Body of pancreas (tissue), 4 donors: ENCODE measurements at regions not wholly inside any gene's neighbourhood (a gene's known extent, or its start where the extent isn't known, plus 50 kb on each side); places are given as distances from the start of the nearest gene placed in this dataset.

Source experiments
- ATAC-seq: fragments of 150-250 bp; one replicate; pipeline ENCODE4 v1.9.1; 2016
- DNase-seq, 4 donors: peaks; one replicate each; pipeline ENCODE4 v3.0.0-alpha.2; 2019
- H3K27ac ChIP-seq, 4 donors: fragments of 200-600 bp; sonication (generic); 1 replicate in 3 of 4; 2 replicates in 1 of 4; pipeline versions ENCODE4 v1.5.1 to v1.6.1; 2016 to 2019; ENCODE audit warnings: mild to moderate bottlenecking in 1 of 4, mixed read lengths in 1 of 4, moderate library complexity in 1 of 4
- H3K27me3 ChIP-seq, 2 donors: fragments of 200-600 bp; sonication (generic); one replicate each; pipeline ENCODE4 v1.6.0; 2016; ENCODE audit warnings: mild to moderate bottlenecking in 1 of 2
- H3K36me3 ChIP-seq, 2 donors: fragments of 200-600 bp; sonication (generic); replicated peaks in 1 of 2; 2 replicates each; pipeline ENCODE4 v1.5.1; 2016; ENCODE audit warnings: low read depth in 2 of 2; ENCODE audit not compliant: insufficient read depth in 1 of 2
- H3K4me1 ChIP-seq: fragments of 200-600 bp; sonication (generic); one replicate; pipeline ENCODE4 v1.6.0; 2016
- H3K4me3 ChIP-seq, 2 donors: fragments of 200-600 bp; sonication (generic); 1 replicate in 1 of 2; 2 replicates in 1 of 2; pipeline ENCODE4 v1.5.1; 2016 to 2019
- H3K9me3 ChIP-seq, 3 donors: fragments of 200-600 bp; sonication (generic); 1 replicate in 2 of 3; 2 replicates in 1 of 3; pipeline ENCODE4 v1.5.1; 2016
- POLR2A ChIP-seq, 3 donors: fragments of 450-650 bp; IDR thresholded peaks; one replicate each; pipeline ENCODE4 v1.6.1; 2016; ENCODE audit warnings: antibody characterized with exemption in 3 of 3, mild to moderate bottlenecking in 2 of 3
- WGBS, 2 donors: methylation state at CpG; one replicate each; pipeline ENCODE4 v1.1.5; 2017; 5-methylcytosine and 5-hydroxymethylcytosine counted together
- intact Hi-C: fragments of 100-400 bp; cut with DNase I; formaldehyde crosslinking; loops from one replicate; pipeline ENCODE4 v1.15.1; 2023
- TF ChIP-seq, protein P1 (sequence below), 7 experiments: fragments of 450-650 bp in 4 of 7; fragments of 200-600 bp in 3 of 7; sonication (generic) in 3 of 7; IDR thresholded peaks; one replicate each; pipeline ENCODE4 v1.5.1; 2016 to 2019; ENCODE audit warnings: antibody characterized with exemption in 7 of 7

DNA sequence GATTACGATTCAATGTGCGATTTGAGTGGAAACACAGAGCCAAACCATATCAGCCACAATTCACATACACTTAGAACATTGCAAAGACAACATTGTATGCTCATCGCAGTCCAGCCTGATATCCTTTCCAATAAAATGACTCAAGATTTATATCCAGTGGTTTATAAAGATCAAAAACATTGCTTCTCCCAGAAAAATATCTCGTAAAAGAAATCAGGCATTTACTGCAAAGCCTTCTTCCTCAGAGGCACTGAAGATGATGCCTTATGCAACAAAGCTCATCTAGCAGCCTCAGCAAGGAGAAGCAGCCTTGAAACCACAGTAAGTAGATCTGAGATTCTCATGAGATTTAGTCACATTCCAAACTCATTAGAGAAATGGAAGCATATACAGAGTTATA, 523.8 kb downstream of the ELAVL2 start:
- no peak overlapping the region for H3K27ac ChIP-seq
- no peaks in the 10 kb centered on the region for H3K27me3 ChIP-seq
- no peak overlapping the region for H3K4me3 ChIP-seq
- WGBS, 2 donors: 65 to 66% methylated on average over 4 of the region's 4 CpGs
- no peaks in the 10 kb centered on the region for H3K9me3 ChIP-seq
- no peaks in the 10 kb centered on the region for H3K4me1 ChIP-seq
- intact Hi-C loops: no loop called here
- ATAC-seq: no peak
- no peak for DNase-seq
- no peak for TF ChIP-seq POLR2A (IDR thresholded peaks at IDR 0.05)
- TF ChIP-seq, protein P1, sequence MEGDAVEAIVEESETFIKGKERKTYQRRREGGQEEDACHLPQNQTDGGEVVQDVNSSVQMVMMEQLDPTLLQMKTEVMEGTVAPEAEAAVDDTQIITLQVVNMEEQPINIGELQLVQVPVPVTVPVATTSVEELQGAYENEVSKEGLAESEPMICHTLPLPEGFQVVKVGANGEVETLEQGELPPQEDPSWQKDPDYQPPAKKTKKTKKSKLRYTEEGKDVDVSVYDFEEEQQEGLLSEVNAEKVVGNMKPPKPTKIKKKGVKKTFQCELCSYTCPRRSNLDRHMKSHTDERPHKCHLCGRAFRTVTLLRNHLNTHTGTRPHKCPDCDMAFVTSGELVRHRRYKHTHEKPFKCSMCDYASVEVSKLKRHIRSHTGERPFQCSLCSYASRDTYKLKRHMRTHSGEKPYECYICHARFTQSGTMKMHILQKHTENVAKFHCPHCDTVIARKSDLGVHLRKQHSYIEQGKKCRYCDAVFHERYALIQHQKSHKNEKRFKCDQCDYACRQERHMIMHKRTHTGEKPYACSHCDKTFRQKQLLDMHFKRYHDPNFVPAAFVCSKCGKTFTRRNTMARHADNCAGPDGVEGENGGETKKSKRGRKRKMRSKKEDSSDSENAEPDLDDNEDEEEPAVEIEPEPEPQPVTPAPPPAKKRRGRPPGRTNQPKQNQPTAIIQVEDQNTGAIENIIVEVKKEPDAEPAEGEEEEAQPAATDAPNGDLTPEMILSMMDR (IDR thresholded peaks at IDR 0.05): no peak
- no peaks in the 10 kb centered on the region for H3K36me3 ChIP-seq

DNA sequence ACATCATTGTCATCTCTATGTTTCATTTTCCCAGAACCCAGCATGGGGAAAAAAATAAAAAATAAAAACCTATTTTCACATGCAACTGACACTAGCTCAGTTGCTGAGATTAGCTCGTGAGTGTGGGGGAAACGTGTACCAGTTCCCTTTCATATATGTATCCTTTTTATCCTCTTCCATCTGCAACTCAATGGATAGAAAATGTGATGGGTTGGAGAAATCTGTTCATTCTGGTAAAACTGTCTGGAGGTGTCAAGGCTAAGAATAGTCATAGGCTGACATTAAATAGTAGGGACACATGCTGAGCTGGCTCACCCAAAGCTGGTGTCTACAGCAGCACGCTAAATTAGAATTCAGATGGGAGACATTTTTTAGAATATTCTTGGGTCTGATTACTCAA, 519.3 kb downstream of the ELAVL2 start:
- no peaks in the 10 kb centered on the region for H3K27me3 ChIP-seq
- no peak overlapping the region for H3K27ac ChIP-seq
- DNase-seq: no peak
- WGBS, 2 donors: 42 to 67% methylated on average over 3 of the region's 3 CpGs
- TF ChIP-seq, protein P1 (IDR thresholded peaks at IDR 0.05): no peak
- TF ChIP-seq POLR2A (IDR thresholded peaks at IDR 0.05): no peak
- intact Hi-C loops: no loop called here
- H3K4me1 ChIP-seq: no peaks in the 10 kb centered on the region
- no peaks in the 10 kb centered on the region for H3K36me3 ChIP-seq
- no peaks in the 10 kb centered on the region for H3K9me3 ChIP-seq
- ATAC-seq: no peak
- H3K4me3 ChIP-seq: no peak overlapping the region

DNA sequence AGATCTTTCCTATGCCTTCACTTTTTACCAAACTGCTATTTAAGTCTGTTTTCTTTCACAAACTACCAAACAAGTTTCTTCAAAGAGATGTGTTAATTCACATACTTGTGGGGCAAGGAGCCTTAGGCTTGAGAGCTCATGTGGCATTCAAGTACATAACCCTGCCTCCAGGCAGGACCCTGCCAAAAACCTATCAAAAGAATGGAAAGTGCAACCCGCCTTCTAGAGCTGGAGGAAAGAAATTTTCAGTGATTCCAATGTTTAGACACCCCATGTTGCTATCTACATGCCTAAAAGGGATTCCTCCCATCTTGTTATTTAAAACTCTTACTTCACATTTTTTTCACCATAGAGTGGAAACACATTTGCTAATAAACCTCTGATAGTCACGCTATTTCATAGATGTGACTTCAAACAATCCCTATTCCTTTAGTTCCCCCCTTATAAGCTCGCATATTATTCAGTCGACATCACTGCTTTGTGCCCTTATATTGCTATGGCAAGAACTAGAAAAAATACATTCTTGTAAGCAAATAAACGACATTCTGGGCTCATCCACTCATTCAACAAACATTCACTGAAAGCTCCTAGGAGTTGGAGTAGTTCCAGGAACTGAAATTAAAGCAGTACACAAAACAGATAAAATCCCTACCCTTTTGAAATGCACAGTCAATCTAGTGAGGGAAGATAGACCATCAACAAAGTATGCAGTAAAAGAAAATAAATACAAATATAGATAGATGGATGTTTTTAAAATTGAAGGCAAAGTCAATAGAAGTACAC, 518.1 kb downstream of the ELAVL2 start:
- no peak for ATAC-seq
- intact Hi-C loops: no loop called here
- 58 to 60% methylated on average over 5 of the region's 5 CpGs for WGBS, 2 donors

DNA sequence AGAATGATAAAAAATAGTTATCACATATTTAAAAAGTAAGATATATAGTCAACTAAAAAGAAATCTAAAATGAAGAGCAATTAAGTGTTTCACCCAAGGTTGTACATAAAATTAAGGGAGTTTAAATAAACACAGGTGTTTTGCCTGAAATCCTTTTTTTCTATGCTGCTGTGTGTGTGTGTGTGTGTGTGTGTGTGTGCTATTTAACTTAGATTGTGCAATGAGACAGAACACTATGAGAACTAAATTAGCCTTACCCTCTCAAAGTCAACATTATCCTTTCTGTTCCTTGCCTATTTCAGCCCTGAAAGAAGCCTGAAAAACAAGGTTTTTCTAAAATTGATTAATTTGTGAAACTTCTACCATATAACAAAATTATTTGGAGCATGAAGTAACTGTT, 516.2 kb downstream of the ELAVL2 start:
- Histone ChIP-seq H3K9me3 (no peaks in the 10 kb centered on the region), H3K4me3 (no peak overlapping the region), H3K27ac (no peak overlapping the region), H3K27me3 (no peaks in the 10 kb centered on the region), H3K4me1 (no peaks in the 10 kb centered on the region), H3K36me3 (no peaks in the 10 kb centered on the region)
- DNase-seq (no peak), ATAC-seq (no peak)
- intact Hi-C loops: no loop called here
- TF ChIP-seq, protein P1 (IDR thresholded peaks at IDR 0.05): no peak
- no peak for TF ChIP-seq POLR2A (IDR thresholded peaks at IDR 0.05)

More for the DNA sequence above, 518.1 kb downstream of the ELAVL2 start:
- no peaks in the 10 kb centered on the region for H3K36me3 ChIP-seq
- H3K4me1 ChIP-seq: no peaks in the 10 kb centered on the region
- DNase-seq: no peak
- H3K9me3 ChIP-seq: no peaks in the 10 kb centered on the region
- H3K27ac ChIP-seq: no peak overlapping the region
- TF ChIP-seq POLR2A (IDR thresholded peaks at IDR 0.05): no peak
- TF ChIP-seq, protein P1 (IDR thresholded peaks at IDR 0.05): no peak
- H3K4me3 ChIP-seq: no peak overlapping the region
- no peaks in the 10 kb centered on the region for H3K27me3 ChIP-seq

DNA sequence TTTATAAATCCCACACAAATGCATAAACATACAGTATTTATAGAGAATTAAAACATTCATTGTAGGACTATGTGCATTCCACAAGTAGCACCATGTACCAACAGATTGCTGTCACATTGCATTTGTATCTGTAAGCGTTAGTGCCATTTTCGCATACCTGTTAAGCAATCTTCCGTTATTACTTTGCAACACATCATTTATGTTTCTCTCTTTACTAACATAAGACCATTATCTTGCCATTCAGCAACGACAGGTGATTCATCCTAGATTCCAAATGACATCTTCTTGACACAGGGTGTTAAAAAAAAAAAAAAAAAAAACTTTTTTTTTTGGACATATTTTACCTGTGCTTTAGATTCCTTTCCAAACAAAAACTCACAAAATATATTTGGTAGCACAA, 511.8 kb downstream of the ELAVL2 start:
- Histone ChIP-seq H3K4me3 (no peak overlapping the region), H3K27ac (no peak overlapping the region), H3K4me1 (no peaks in the 10 kb centered on the region), H3K36me3 (no peaks in the 10 kb centered on the region), H3K9me3 (no peaks in the 10 kb centered on the region), H3K27me3 (no peaks in the 10 kb centered on the region)
- no peak for DNase-seq
- intact Hi-C loops: no loop called here
- no peak for ATAC-seq
- 59 to 67% methylated on average over 4 of the region's 4 CpGs for WGBS, 2 donors
- TF ChIP-seq, protein P1 (IDR thresholded peaks at IDR 0.05): no peak
- TF ChIP-seq POLR2A (IDR thresholded peaks at IDR 0.05): no peak
